Trophoblast cell (in vitro differentiated cells and primary cell): ENCODE measurements at regions not wholly inside any gene's neighbourhood (a gene's known extent, or its start where the extent isn't known, plus 50 kb on each side); places are given as distances from the start of the nearest gene placed in this dataset.

Source experiments
- DNase-seq, 2 donors: peaks; one replicate each; pipeline ENCODE4 v3.0.0-alpha.2; 2016
- H2AFZ ChIP-seq: 2 replicates; pipeline ENCODE4 v1.6.1; 2013; ENCODE audit warnings: low read length, moderate library complexity, mild to moderate bottlenecking; ENCODE audit not compliant: insufficient read depth, poor library complexity
- H2AK5ac ChIP-seq: 2 replicates; pipeline ENCODE4 v1.6.1; 2013; ENCODE audit warnings: mild to moderate bottlenecking, low read length
- H2BK120ac ChIP-seq: 2 replicates; pipeline ENCODE4 v1.6.1; 2013; ENCODE audit warnings: low read length, mild to moderate bottlenecking, moderate library complexity; ENCODE audit not compliant: insufficient read depth, poor library complexity
- H2BK12ac ChIP-seq: 2 replicates; pipeline ENCODE4 v1.6.1; 2013; ENCODE audit warnings: mild to moderate bottlenecking, low read length, moderate library complexity
- H2BK5ac ChIP-seq: 2 replicates; pipeline ENCODE4 v1.6.1; 2013; ENCODE audit warnings: low read length, low read depth, moderate library complexity, mild to moderate bottlenecking; ENCODE audit not compliant: poor library complexity
- H3K14ac ChIP-seq: 2 replicates; pipeline ENCODE4 v1.6.1; 2013; ENCODE audit warnings: mild to moderate bottlenecking, low read length
- H3K18ac ChIP-seq: 2 replicates; pipeline ENCODE4 v1.6.1; 2013; ENCODE audit warnings: mild to moderate bottlenecking, low read length
- H3K23ac ChIP-seq: 2 replicates; pipeline ENCODE4 v1.6.1; 2013; ENCODE audit warnings: low read length
- H3K27ac ChIP-seq: 2 replicates; pipeline ENCODE4 v1.5.1; 2013; ENCODE audit warnings: low read depth, mild to moderate bottlenecking, inconsistent platforms, low read length, moderate library complexity
- H3K27me3 ChIP-seq: 2 replicates; pipeline ENCODE4 v1.6.1; 2013; ENCODE audit warnings: inconsistent platforms, mild to moderate bottlenecking, low read length, moderate library complexity; ENCODE audit not compliant: insufficient read depth
- H3K36me3 ChIP-seq, 2 experiments: 1 replicate in 1 of 2; 2 replicates in 1 of 2; pipeline ENCODE4 v1.6.1; 2013; ENCODE audit warnings: low read length in 2 of 2, mild to moderate bottlenecking in 2 of 2, moderate library complexity in 1 of 2; ENCODE audit not compliant: insufficient read depth in 2 of 2, control insufficient read depth in 1 of 2
- H3K4ac ChIP-seq: 2 replicates; pipeline ENCODE4 v1.6.1; 2013; ENCODE audit warnings: low read depth, mild to moderate bottlenecking, low read length, moderate library complexity
- H3K4me1 ChIP-seq, 2 experiments: 1 replicate in 1 of 2; 2 replicates in 1 of 2; pipeline ENCODE4 v1.6.1; 2013; ENCODE audit warnings: low read length in 2 of 2, mild to moderate bottlenecking in 2 of 2, moderate library complexity in 1 of 2; ENCODE audit not compliant: insufficient read depth in 2 of 2, control insufficient read depth in 1 of 2
- H3K4me2 ChIP-seq: 2 replicates; pipeline ENCODE4 v1.6.1; 2013; ENCODE audit warnings: inconsistent platforms, mild to moderate bottlenecking, low read length, moderate library complexity
- H3K4me3 ChIP-seq: 2 replicates; pipeline ENCODE4 v1.5.1; 2013; ENCODE audit warnings: mild to moderate bottlenecking, low read depth, low read length, inconsistent platforms
- H3K79me1 ChIP-seq: one replicate; pipeline ENCODE4 v1.6.1; 2013; ENCODE audit warnings: low read length
- H3K79me2 ChIP-seq: 2 replicates; pipeline ENCODE4 v1.6.1; 2013; ENCODE audit warnings: low read length, mild to moderate bottlenecking; ENCODE audit not compliant: control insufficient read depth, insufficient read depth, poor library complexity
- H3K9ac ChIP-seq: 2 replicates; pipeline ENCODE4 v1.6.1; 2013; ENCODE audit warnings: mild to moderate bottlenecking, low read length
- H3K9me3 ChIP-seq: 2 replicates; pipeline ENCODE4 v1.6.1; 2013; ENCODE audit warnings: low read depth, mild to moderate bottlenecking, control low read depth, inconsistent platforms, low read length; ENCODE audit not compliant: insufficient read depth
- H4K12ac ChIP-seq: 2 replicates; pipeline ENCODE4 v1.6.1; 2013; ENCODE audit warnings: low read depth, mild to moderate bottlenecking, low read length, moderate library complexity
- H4K8ac ChIP-seq: 2 replicates; pipeline ENCODE4 v1.6.1; 2013; ENCODE audit warnings: low read depth, mild to moderate bottlenecking, low read length, moderate library complexity
- H4K91ac ChIP-seq: one replicate; pipeline ENCODE4 v1.6.1; 2013; ENCODE audit warnings: low read depth, mild to moderate bottlenecking, low read length, moderate library complexity
- WGBS: extraction: QIAGEN DNeasy Blood & Tissue Kit; methylation state at CpG from one replicate; pipeline ENCODE4 v1.1.7; 2013; ENCODE audit warnings: missing lambda C conversion rate; ENCODE audit not compliant: insufficient read length, insufficient coverage; ENCODE audit errors: extremely low coverage; 5-methylcytosine and 5-hydroxymethylcytosine counted together

- Histone ChIP-seq H3K27ac (no peak overlapping the region), H3K4ac (no peak overlapping the region), H2BK120ac (no peak overlapping the region), H2BK12ac (no peak overlapping the region), H3K36me3 (no peaks in the 10 kb centered on the region), H2AK5ac (no peak overlapping the region), H3K18ac (no peak overlapping the region), H3K23ac (no peak overlapping the region), H3K27me3 (no peaks in the 10 kb centered on the region), H3K4me2 (no peak overlapping the region), H4K8ac (no peak overlapping the region), H3K79me1 (no peaks in the 10 kb centered on the region), H3K14ac (no peak overlapping the region), H3K4me1 (peaks cover 0 to 7% of the 10 kb centered on the region in 2 experiments), H2BK5ac (no peak overlapping the region), H3K79me2 (no peaks in the 10 kb centered on the region), H2AFZ (no peak overlapping the region), H4K91ac (no peak overlapping the region), H4K12ac (no peak overlapping the region), H3K4me3 (no peak overlapping the region), H3K9me3 (no peaks in the 10 kb centered on the region), H3K9ac (no peak overlapping the region)
- no CpG with 5 or more reads among the region's 2 CpGs for WGBS
- DNase-seq, result no peak
These were observed 128.7 kb downstream of the MID1IP1 start for GRCh38 chrX:38929966-38930421.

GRCh38 chrX:38930474-38930873, 129.2 kb downstream of the MID1IP1 start:
- no peaks in the 10 kb centered on the region for H3K79me2 ChIP-seq
- no peak overlapping the region for H3K14ac ChIP-seq
- no peak overlapping the region for H3K4me2 ChIP-seq
- no peak overlapping the region for H4K12ac ChIP-seq
- no peak overlapping the region for H3K27ac ChIP-seq
- H2AK5ac ChIP-seq, result no peak overlapping the region
- no peaks in the 10 kb centered on the region for H3K9me3 ChIP-seq
- H3K4me1 ChIP-seq, result peaks cover 0 to 7% of the 10 kb centered on the region in 2 experiments
- H3K18ac ChIP-seq, result no peak overlapping the region
- no peak overlapping the region for H4K91ac ChIP-seq
- no peak overlapping the region for H4K8ac ChIP-seq
- no peak overlapping the region for H2BK12ac ChIP-seq
- no peak overlapping the region for H3K9ac ChIP-seq
- H3K79me1 ChIP-seq, result no peaks in the 10 kb centered on the region
- no peaks in the 10 kb centered on the region for H3K27me3 ChIP-seq
- no peaks in the 10 kb centered on the region for H3K36me3 ChIP-seq
- H3K23ac ChIP-seq, result no peak overlapping the region
- no peak overlapping the region for H3K4me3 ChIP-seq
- no peak overlapping the region for H2BK120ac ChIP-seq
- no peak overlapping the region for H2BK5ac ChIP-seq
- no peak overlapping the region for H3K4ac ChIP-seq
- no peak overlapping the region for H2AFZ ChIP-seq
- DNase-seq, result no peak
- no CpG with 5 or more reads among the region's 2 CpGs for WGBS

GRCh38 chrX:38935561-38935960, 134.3 kb downstream of the MID1IP1 start:
- no peak overlapping the region for H2AK5ac ChIP-seq
- no peak overlapping the region for H4K8ac ChIP-seq
- H3K79me1 ChIP-seq, result no peaks in the 10 kb centered on the region
- H2BK5ac ChIP-seq, result no peak overlapping the region
- whole genome bisulfite sequencing, result no CpG with 5 or more reads among the region's 4 CpGs
- H3K14ac ChIP-seq, result no peak overlapping the region
- no peak overlapping the region for H2BK12ac ChIP-seq
- H4K91ac ChIP-seq, result no peak overlapping the region
- no peak overlapping the region for H2AFZ ChIP-seq
- no peak overlapping the region for H3K4ac ChIP-seq
- H3K4me1 ChIP-seq, result no peaks in the 10 kb centered on the region
- no peak overlapping the region for H2BK120ac ChIP-seq
- H4K12ac ChIP-seq, result no peak overlapping the region
- H3K36me3 ChIP-seq, result no peaks in the 10 kb centered on the region
- no peaks in the 10 kb centered on the region for H3K27me3 ChIP-seq
- no peak overlapping the region for H3K9ac ChIP-seq
- H3K23ac ChIP-seq, result no peak overlapping the region
- H3K4me3 ChIP-seq, result no peak overlapping the region
- H3K4me2 ChIP-seq, result no peak overlapping the region
- H3K79me2 ChIP-seq, result no peaks in the 10 kb centered on the region
- H3K9me3 ChIP-seq, result no peaks in the 10 kb centered on the region
- H3K18ac ChIP-seq, result no peak overlapping the region
- DNase-seq, result no peak
- no peak overlapping the region for H3K27ac ChIP-seq

- DNase-seq, result no peak
- no peak overlapping the region for H4K91ac ChIP-seq
- H2BK12ac ChIP-seq, result no peak overlapping the region
- no peak overlapping the region for H3K9ac ChIP-seq
- no peaks in the 10 kb centered on the region for H3K4me1 ChIP-seq
- no peaks in the 10 kb centered on the region for H3K36me3 ChIP-seq
- H2BK120ac ChIP-seq, result no peak overlapping the region
- H3K4me2 ChIP-seq, result no peak overlapping the region
- H3K79me2 ChIP-seq, result no peaks in the 10 kb centered on the region
- no peak overlapping the region for H3K18ac ChIP-seq
- H3K14ac ChIP-seq, result no peak overlapping the region
- no peak overlapping the region for H4K8ac ChIP-seq
- H3K9me3 ChIP-seq, result no peaks in the 10 kb centered on the region
- H3K4me3 ChIP-seq, result no peak overlapping the region
- no peak overlapping the region for H2AFZ ChIP-seq
- H3K23ac ChIP-seq, result no peak overlapping the region
- no peaks in the 10 kb centered on the region for H3K79me1 ChIP-seq
- H3K27me3 ChIP-seq, result no peaks in the 10 kb centered on the region
- H4K12ac ChIP-seq, result no peak overlapping the region
- H3K4ac ChIP-seq, result no peak overlapping the region
- no peak overlapping the region for H2BK5ac ChIP-seq
- H2AK5ac ChIP-seq, result no peak overlapping the region
- H3K27ac ChIP-seq, result no peak overlapping the region
These were observed 136.1 kb downstream of the MID1IP1 start for GRCh38 chrX:38937400-38937799.
